OCI-LY7 (cell line): ENCODE measurements at regions not wholly inside any gene's neighbourhood (a gene's known extent, or its start where the extent isn't known, plus 50 kb on each side); places are given as distances from the start of the nearest gene placed in this dataset.
A peak's percentile ranks its signal among the peaks of the same experiment; 100 is the strongest.

Experiments
- BruUV-seq: library from RNA; stranded (reverse); fragments of 400-500 nt; replicated peaks from 2 replicates; lab custom pipeline; 2021; lab: Mats Ljungman, UMichigan
- CTCF ChIA-PET: fragments of 300-600 bp; sonication (Branson Sonifier 250); formaldehyde crosslinking; loops from one replicate; lab custom pipeline; 2022; ENCODE audit warnings: antibody characterized with exemption; ENCODE audit not compliant: unreplicated experiment; lab: Charles Lee
- POLR2A ChIA-PET: fragments of 300-600 bp; sonication (Branson Sonifier 250); formaldehyde crosslinking; loops from one replicate; lab custom pipeline; 2022; ENCODE audit warnings: antibody characterized with exemption; lab: Charles Lee
- DNase-seq: peaks from one replicate; pipeline ENCODE4 v3.0.0-alpha.2; 2015; ENCODE audit warnings: low spot score
- H2AFZ ChIP-seq: fragments of 200-600 bp; sonication (generic), shearing (Covaris generic); 2 replicates; pipeline ENCODE4 v1.6.1; 2014; ENCODE audit warnings: mild to moderate bottlenecking, antibody characterized with exemption, low read length, moderate library complexity
- H3K27ac ChIP-seq: fragments of 200-600 bp; sonication (generic); 2 replicates; pipeline ENCODE4 v1.5.1; 2014; ENCODE audit warnings: mixed run types, low read depth, mild to moderate bottlenecking, moderate library complexity, low read length, inconsistent platforms; ENCODE audit not compliant: poor library complexity, severe bottlenecking
- H3K36me3 ChIP-seq: fragments of 200-600 bp; sonication (generic); 2 replicates; pipeline ENCODE4 v1.6.1; 2014; ENCODE audit warnings: mild to moderate bottlenecking, antibody characterized with exemption, low read length, moderate library complexity, mixed read lengths; ENCODE audit not compliant: insufficient read depth
- H3K4me1 ChIP-seq: fragments of 200-600 bp; sonication (generic); 2 replicates; pipeline ENCODE4 v1.5.1; 2014; ENCODE audit warnings: mild to moderate bottlenecking, low read length; ENCODE audit not compliant: insufficient read depth, poor library complexity, severe bottlenecking
- H3K4me2 ChIP-seq: fragments of 200-600 bp; sonication (generic); 2 replicates; pipeline ENCODE4 v1.6.1; 2014; ENCODE audit warnings: mild to moderate bottlenecking, low read length
- H3K4me3 ChIP-seq: fragments of 200-600 bp; sonication (generic); 2 replicates; pipeline ENCODE4 v1.5.1; 2014; ENCODE audit warnings: mild to moderate bottlenecking, low read depth, low read length; ENCODE audit not compliant: poor library complexity, severe bottlenecking
- H3K79me2 ChIP-seq: fragments of 200-600 bp; sonication (generic); 2 replicates; pipeline ENCODE4 v1.6.1; 2016; ENCODE audit warnings: low read depth, mild to moderate bottlenecking, low read length, moderate library complexity, mixed read lengths; ENCODE audit not compliant: insufficient read depth
- H3K9me2 ChIP-seq: fragments of 200-600 bp; sonication (generic); 2 replicates; pipeline ENCODE4 v1.6.1; 2016; ENCODE audit warnings: mild to moderate bottlenecking, low read length, mixed read lengths; ENCODE audit not compliant: insufficient read depth
- H3K9me3 ChIP-seq: fragments of 200-600 bp; sonication (generic); 2 replicates; pipeline ENCODE4 v1.6.1; 2014; ENCODE audit warnings: mild to moderate bottlenecking, mixed run types, low read length, mixed read lengths
- H4K20me1 ChIP-seq: fragments of 200-600 bp; sonication (generic); 2 replicates; pipeline ENCODE4 v1.6.1; 2014; ENCODE audit warnings: mild to moderate bottlenecking, antibody characterized with exemption, low read length, moderate library complexity, mixed read lengths; ENCODE audit not compliant: insufficient read depth
- CTCF ChIP-seq: fragments of 200-600 bp; sonication (generic); conservative IDR thresholded peaks from 2 replicates; pipeline ENCODE4 v1.5.1; 2014; ENCODE audit warnings: mild to moderate bottlenecking, antibody characterized with exemption, low read length, moderate library complexity, mixed read lengths
- EZH2phosphoT487 ChIP-seq: fragments of 200-600 bp; sonication (generic); IDR thresholded peaks from 2 replicates; pipeline ENCODE4 v1.6.1; 2018; ENCODE audit warnings: low read depth, borderline replicate concordance, mild to moderate bottlenecking, mixed run types, antibody characterized with exemption, low read length, moderate library complexity, mixed read lengths
- intact Hi-C: fragments of 100-400 bp; cut with micrococcal nuclease; formaldehyde crosslinking; loops from one replicate; pipeline ENCODE4 v1.10.0; 2022; ENCODE audit not compliant: unreplicated experiment

- ChIA-PET CTCF (interaction anchor here (0.6 kb wide), 1 partner anchor 54 kb away, joined by 3 read pairs; no protein-coding TSS in a partner anchor), POLR2A (interaction anchor here (0.6 to 2.0 kb wide), 5 partner anchors 17 to 48 kb away, joined by 3 to 7 read pairs (median 3); no protein-coding TSS in a partner anchor)
- Histone ChIP-seq H3K4me1 (peaks cover 60% of the 10 kb centered on the region), H4K20me1 (no peaks in the 10 kb centered on the region), H3K27ac (peak overlapping the region; percentile 12), H3K4me3 (no peak overlapping the region), H3K9me3 (no peaks in the 10 kb centered on the region), H3K4me2 (peak overlapping the region; percentile 50), H3K36me3 (no peaks in the 10 kb centered on the region), H2AFZ (peak overlapping the region; percentile 77), H3K9me2 (no peaks in the 10 kb centered on the region), H3K79me2 (no peaks in the 10 kb centered on the region)
- BruUV-seq = no TSS peak
- TF ChIP-seq EZH2phosphoT487 (no peak), CTCF (no peak)
- intact Hi-C loops = no loop called here
- no peak for DNase-seq
These were observed 106.7 kb upstream of the CPEB4 start for GRCh38 chr5:173781432-173781815.

GRCh38 chr5:173781816-173782670 lies 106.1 kb upstream of the CPEB4 start:
- Histone ChIP-seq H4K20me1 (no peaks in the 10 kb centered on the region), H3K36me3 (no peaks in the 10 kb centered on the region), H3K4me1 (peaks cover 60% of the 10 kb centered on the region), H3K79me2 (no peaks in the 10 kb centered on the region), H2AFZ (peak overlapping the region; percentile 77), H3K9me2 (no peaks in the 10 kb centered on the region), H3K4me3 (no peak overlapping the region), H3K9me3 (no peaks in the 10 kb centered on the region), H3K4me2 (peak overlapping the region; percentile 50), H3K27ac (peak overlapping the region; percentile 12)
- POLR2A ChIA-PET = interaction anchor here (1.2 to 2.0 kb wide), 2 partner anchors 17 to 39 kb away, joined by 3 to 7 read pairs; no protein-coding TSS in a partner anchor
- no peak for TF ChIP-seq CTCF
- TF ChIP-seq EZH2phosphoT487 = no peak
- peak; percentile 75 for DNase-seq
- intact Hi-C loops = no loop called here
- CTCF ChIA-PET = no interaction called here
- BruUV-seq = no TSS peak
